GM19239 (cell line): ENCODE measurements at regions not wholly inside any gene's neighbourhood (a gene's known extent, or its start where the extent isn't known, plus 50 kb on each side); places are given as distances from the start of the nearest gene placed in this dataset.
A peak's percentile ranks its signal among the peaks of the same experiment; 100 is the strongest.

ENCODE experiments used
- DNase-seq: peaks from one replicate; pipeline ENCODE4 v3.0.0; 2011; ENCODE audit warnings: low spot score; ENCODE audit not compliant: insufficient read length
- FAIRE-seq: peaks from 2 replicates; lab custom pipeline; 2011; peaks lifted over from hg19 to GRCh38; lab: Jason Lieb, UNC

DNA sequence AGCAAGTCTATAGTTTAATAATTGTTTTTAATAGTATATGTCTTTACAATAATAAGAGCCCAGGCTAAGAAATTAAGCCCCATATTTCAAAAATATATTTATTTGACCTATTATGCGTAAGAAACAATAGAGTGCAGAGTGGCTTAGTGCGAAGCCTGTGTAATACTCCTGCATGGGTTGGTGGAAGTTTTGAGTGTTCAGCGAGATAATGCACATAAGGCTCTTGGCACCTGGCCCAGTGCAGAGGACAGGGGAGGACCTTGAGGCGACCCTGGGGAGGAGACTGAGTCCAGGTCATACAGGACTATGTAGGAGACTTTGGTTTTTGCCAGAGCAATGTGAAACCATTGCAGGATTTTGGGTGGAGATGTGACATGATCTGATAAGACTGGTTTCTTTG is 132.4 kb upstream of the ST6GAL2 start:
- FAIRE-seq: no peak
- no peak for DNase-seq

DNA sequence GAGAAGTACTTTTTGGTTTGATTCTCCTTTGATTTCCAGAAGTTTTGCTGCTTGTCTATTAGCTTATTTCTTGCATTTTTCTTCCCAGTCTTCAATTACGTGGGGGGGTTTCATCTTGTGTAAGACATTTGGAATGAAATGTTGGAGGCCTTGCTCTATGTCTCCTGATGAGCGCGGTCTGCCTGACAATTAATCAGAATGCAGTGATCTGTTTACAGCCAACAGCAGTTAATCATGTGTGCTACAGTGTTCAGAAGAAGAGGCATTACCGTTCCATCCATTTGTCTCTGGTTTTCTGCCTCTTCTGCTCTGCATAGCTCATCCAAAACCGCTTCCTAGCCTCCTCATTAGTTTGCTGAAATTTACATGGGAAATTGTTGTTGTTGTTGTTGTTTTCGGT is 134.4 kb upstream of the ST6GAL2 start:
- no peak for DNase-seq
- FAIRE-seq: no peak

DNA sequence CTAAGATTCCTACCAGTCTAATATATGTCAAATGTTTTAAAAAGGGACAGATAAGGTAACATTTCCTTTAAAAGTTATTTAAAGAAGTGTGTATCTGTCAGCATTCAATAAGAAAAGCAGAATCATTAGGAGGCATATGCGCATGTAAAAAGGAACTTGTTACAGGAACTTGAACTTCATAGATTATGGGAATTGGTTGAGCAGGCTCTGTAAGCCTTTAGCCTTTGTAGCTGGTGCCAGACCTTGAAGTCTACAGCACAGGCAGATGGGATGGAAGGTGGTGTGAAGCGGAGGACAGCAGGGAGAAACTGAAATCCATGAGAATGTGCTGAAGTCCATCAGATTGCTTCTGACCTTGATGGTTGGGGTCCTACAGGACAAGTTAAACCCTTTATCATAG is 138.3 kb upstream of the ST6GAL2 start:
- DNase-seq: no peak
- FAIRE-seq: no peak

DNA sequence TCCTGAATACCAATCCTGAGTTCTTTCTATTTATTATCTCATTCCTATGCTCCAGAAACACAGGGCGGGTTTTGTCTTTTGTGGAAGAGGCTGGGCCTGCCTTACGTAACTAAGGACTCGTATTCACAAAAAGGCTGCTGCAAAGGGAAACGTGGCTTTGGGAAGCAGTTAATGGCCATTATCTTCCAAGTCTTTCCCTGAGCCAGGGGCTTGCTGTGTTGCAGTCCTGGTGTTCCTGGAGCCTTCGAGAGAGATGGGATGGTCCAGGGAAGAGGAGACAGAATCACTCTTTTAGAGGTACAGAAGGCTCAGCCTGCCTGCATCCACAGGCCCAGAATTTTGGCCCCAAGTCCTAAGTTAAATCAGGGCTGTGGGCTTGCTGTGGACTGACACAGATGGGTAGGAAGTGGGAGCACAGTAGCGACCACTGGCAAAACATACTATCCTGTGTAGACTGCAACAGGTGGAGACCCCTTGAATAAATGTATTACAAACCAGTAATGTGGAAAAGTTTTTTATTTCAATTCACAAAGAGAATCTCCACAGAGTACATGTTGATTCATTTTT is 139.4 kb upstream of the ST6GAL2 start:
- DNase-seq: no peak
- no peak for FAIRE-seq

DNA sequence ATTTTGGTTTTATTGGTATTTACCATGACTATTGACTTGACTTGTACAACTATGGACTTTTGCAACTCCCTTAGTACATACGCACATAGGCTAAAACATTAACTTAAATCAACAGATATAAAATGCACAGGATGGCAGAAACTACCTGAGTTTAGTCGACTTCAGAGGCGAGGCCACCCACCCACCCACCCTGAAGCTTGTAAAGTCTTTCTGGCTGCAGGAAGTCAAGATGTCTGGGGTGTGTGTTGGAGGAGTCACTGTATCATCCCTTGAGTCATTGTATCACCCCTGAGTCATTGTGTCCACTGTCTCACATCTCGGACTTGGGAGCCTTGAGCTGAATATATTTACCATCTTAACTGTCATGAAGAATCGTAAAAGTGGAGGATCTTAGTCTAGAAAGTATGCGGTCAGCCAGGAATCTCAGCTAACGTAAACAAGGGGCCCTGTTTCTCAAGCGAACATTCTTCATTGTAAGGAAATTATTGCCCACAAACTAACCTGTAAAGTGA is 140.0 kb upstream of the ST6GAL2 start:
- FAIRE-seq: no peak
- no peak for DNase-seq

DNA sequence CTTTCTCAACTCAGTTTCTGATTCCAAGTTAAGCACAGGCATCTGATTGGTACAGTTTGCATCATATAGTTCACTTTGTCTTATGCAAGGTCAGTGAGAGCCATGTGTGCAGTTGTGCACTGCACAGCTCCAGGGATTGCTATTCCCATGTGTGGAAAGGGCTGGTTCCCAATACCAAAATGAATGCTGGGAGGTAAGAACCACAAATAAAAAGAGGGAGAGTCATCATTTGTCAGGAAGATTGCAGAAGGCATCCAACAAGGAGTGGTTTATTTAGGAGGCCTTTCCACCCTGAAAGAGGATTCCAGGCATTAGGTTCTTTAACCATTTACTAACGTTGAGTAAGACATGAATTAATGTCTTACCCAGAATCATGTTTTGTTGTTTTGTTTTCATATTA is 141.2 kb upstream of the ST6GAL2 start:
- DNase-seq: no peak
- no peak for FAIRE-seq

DNA sequence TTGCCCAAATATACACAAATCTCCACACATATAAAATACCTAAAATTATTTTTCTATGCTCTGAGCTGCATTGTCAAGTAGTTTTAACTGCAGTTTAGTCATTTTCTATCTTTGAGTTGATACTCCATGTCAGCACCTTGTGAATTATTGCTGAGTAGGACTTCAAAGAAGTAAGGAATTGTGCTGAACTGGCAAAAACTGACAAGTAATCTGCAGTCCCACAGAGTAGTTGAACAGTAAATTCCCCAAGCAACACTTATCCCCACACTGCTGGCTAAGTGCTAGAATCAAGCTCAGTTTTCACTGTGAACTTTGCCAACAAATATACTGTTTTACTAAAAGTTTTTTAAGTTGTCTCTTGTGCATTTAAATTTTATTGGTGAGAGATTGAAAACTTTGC is 141.8 kb upstream of the ST6GAL2 start:
- FAIRE-seq (no peak), DNase-seq (no peak)

DNA sequence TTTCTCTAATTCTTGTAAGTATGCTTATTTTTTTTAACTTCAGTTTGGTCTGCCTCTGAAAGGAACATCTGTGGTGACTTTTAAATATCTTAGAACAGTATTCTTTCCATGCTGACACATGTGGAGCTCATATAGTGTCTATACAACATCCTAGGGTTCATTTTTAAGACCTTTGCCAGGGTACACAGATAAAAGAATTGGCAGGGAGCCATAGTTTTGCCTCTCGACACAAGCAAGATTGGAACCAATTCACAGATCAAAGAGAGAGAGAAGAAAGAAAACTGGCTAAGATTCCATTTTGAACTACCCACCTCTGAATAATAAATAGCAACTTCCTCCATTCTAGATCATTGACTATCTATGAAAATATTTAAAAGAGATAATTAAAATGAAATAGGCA is 142.7 kb upstream of the ST6GAL2 start:
- FAIRE-seq: no peak
- no peak for DNase-seq

DNA sequence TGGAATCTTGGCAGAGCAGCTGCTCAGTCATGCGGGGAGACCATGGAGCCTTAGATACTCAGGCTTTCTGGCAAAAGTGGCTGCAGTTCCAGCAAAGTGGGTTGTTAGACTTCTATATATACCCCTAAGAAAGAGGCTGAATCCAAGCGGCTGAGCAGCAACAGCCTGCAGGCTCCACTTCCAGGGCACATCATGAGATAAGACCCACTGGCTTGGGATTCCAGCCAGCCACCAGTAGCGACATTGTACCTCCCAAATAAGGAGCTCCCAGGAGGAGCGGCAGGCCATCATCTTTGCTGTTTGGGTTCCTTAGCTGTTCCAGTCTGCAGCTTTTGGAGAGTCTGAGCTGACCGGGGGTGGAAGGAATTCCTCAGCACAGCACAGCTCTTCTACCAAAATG is 150.3 kb upstream of the ST6GAL2 start:
- DNase-seq (no peak), FAIRE-seq (no peak)

DNA sequence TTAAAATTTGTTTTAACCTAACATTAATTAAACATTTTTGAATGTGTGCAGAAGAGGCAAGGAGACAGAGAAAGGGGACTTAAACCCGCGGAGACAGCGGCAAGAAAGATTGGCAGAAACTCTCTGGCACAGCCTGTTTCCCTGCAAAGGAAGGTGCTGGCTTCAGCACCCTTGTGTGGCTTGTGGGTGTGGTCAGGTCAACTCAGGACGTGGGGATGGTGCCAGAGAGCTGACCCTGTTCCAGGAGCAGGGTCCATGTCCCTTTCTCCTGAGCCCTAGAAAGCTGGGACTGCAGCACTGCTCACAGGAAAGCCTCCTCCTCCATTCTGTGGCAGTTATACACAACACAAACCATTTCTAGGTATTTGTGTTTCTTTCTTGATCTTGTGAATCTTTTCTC is 176.2 kb upstream of the ST6GAL2 start:
- no peak for FAIRE-seq
- DNase-seq: no peak

DNA sequence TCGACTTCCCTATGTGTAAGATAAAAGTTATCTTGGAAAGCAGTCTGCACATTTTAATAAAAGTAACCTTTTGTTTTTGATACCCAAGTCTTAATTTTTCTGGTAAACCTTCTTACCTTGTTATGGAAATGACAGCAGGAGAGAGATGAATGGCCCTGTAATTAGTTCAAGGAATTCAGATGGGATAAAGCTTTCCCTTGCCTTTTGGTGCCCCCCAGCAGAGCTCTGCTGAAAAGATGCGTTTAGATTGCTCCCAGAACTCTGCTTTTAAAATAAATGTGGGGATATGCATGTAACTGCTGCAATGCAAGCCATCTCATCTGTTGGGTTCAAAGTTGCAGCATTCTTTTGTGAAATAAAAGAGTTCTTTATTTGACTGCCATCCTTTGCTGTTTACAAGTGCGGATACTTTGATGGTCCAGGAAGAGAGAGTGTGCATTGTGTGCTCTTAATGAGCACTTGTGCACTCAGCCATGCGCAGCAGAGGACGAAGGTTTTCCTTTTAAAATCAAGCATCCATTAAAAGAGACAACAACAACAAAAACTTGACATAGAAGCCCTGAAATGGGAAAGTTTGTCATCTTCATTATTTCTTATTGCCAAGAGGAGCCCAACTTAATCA is 176.7 kb upstream of the ST6GAL2 start:
- FAIRE-seq (no peak), DNase-seq (no peak)

DNA sequence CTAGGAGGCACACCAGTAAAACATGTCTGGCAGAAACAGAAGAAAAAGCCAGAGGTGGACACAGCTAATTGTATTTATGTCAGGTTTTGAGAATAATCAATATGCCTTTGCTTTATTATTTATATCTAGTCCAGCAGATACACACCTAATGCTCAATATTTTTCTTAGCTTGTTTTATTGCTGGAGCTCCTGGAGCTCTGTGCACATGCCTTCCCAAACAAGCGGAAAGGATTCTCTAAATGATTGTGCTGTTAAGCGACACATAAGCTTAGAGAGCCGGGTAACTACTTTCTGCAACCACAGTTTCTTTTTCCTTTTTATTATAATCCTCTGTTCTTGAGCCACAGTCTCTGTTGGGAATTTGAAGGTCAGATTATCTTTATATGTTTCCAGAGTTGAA is 177.3 kb upstream of the ST6GAL2 start:
- FAIRE-seq (no peak), DNase-seq (no peak)

DNA sequence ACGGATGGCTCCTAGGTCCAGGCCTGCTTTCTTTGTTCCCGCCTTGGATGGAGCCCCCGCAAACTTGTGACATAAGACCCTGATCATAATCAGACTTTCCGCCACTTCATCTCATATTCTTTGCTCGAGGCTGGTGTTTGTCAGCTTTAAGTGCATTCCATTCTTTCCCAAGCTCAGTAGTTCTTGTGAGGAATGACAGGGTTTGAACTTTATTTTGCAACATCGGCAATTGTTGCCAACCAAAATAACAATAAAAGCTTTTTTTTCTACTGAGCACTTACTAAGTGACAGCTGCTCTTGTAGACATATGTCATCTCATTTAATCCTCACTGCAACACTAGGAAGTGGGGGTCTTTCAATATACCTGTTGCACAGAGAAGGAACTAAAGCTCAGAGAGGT is 178.8 kb upstream of the ST6GAL2 start:
- no peak for DNase-seq

DNA sequence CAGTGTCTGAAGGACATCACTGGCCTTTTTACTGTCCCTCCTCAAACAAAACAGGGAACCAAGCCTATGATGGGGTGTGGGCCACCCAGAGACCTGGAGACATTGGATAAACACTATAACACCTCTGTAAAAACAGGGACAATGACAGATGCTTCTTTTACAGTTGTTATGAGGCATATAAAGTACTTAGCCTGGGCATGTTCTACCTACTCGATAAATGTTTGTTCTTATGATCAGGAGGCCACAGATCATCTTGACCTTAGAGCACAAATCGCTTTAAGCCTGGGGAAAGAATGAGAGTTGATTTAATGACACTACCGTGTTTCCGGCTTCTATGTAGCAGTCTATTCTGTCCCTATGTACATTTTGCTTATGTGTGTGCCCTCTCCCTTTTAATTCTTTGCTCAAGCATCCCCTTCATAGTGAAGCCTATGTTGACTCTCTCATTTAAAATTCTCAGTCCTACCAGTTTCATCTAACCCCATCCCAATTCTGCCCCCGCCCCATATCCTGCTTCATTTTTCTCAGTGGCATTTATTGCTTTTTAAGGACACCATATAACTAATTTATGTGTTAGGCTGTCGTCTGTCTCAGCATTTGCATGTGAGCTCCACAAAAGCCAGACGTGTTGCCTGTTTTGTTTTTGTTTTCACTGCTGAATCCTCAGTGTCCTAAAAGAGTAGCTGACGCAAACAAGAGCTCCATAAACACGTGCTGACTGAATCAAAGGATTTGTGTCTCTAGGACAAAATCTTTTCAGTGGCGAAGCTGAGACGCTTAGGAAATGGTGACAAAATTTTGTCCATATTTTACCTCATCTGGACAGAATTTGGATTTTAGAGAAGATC is 182.3 kb upstream of the ST6GAL2 start:
- FAIRE-seq (no peak), DNase-seq (no peak)

More for the DNA sequence above, 178.8 kb upstream of the ST6GAL2 start:
- FAIRE-seq: no peak

DNA sequence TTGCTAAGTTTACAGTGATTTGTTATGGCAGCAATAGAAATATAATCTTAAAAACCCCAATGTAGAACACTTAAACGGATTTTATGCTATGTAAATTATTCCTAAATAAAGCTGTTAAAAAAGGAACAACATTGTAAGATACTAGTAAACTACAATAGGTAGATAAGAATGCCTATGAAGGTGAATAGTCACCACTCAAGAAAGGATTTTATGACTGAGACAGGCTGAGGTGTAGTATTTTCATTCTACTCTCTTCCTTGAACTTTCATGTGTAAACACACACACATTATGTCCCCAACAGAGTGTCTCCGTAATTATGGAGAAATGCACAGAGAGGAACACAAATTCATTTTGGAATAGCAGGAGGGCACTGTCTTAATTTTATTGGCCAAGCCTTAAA is 183.9 kb upstream of the ST6GAL2 start:
- no peak for DNase-seq
- no peak for FAIRE-seq

DNA sequence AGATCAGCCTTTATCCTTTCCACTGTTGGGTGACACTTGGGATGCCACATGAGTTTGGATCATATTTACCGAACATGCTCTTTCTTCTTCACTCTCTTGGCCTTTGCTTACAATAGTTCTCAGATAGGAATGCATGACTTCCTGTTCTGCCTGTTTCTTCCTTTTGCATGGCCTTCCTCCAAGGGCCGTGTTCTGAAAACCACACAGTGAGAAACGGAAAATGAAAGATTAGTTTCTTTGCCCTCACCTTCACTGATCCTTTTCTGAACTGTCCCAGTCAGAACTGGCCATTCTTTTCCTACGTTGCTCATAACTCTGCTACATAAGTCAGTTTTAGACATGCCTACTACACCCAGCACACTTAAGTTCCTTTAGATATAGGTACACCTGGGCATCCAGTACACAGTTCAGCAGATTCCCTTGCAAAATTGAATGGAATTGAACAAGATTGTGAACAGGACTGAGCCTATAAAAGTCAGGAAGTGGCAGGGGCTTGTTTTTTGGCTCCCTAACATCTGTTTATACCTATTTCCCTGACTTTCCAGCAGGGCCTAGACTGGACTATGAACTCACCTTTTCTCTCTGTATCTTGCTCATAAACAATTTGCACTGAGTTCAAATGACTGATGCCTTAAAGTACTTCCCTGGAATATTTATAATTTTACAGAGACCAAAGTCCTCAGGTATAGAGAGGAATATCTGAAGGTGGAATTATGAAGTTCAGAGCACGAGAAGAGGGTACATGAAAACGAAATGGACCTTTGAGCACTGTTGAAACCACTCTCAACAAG is 186.4 kb upstream of the ST6GAL2 start:
- FAIRE-seq (peak; percentile 49), DNase-seq (no peak)

DNA sequence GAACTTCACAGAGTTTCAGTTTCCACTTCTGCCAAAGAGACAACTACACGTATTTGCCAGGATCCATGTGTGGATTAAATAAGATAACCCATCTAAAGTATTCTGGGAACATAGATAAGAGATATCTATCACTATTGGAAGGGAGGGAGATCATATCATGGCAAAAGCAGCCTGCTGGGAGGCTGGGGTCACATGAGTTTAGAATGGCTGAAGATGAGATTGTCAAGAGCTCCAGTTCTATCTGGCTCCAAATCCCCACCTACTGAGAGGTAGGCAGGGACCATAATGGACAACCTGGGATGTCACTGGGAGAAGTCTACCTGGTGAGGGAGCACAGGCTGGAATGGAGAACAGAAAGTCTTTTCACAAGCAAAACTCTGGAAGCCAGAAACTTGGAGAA is 192.6 kb upstream of the ST6GAL2 start:
- no peak for DNase-seq
- FAIRE-seq: no peak

DNA sequence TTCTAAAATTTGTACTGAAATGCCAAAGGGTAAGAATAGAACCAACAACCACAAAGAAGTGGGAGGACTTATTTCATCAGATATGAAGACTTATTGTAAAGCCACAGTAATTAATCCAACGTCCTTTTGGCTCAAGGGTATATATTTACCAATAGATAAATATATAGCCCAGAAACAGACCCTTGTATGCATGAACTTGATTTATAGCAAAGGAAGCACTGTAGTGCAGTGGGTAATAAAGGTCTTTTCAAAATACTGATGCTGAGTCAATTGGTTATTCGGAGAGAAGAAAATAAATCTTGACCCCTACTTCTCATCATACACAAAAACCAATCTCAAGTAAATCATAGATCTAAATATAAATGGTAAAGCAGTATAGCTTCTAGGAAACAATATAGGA is 200.5 kb upstream of the ST6GAL2 start:
- DNase-seq (no peak), FAIRE-seq (no peak)

DNA sequence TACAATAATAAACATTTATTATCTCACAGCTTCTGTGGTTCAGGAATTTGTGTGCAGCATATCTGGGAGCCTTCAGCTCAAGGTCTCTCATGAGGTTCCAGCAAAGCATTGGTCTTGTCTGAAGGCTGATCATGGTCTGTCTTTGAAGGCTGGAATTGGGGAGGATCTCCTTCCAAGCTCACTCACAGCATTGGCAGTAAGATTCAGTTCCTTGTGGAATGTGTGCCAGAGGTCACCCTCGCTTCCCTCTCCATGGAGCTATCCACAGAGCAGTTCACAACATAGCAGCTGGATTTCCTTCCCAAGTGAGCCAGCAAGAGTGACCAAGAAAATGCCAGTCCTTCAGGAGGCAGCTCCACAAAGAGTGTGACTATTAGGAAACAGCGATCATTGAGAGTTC is 202.2 kb upstream of the ST6GAL2 start:
- no peak for FAIRE-seq
- no peak for DNase-seq

DNA sequence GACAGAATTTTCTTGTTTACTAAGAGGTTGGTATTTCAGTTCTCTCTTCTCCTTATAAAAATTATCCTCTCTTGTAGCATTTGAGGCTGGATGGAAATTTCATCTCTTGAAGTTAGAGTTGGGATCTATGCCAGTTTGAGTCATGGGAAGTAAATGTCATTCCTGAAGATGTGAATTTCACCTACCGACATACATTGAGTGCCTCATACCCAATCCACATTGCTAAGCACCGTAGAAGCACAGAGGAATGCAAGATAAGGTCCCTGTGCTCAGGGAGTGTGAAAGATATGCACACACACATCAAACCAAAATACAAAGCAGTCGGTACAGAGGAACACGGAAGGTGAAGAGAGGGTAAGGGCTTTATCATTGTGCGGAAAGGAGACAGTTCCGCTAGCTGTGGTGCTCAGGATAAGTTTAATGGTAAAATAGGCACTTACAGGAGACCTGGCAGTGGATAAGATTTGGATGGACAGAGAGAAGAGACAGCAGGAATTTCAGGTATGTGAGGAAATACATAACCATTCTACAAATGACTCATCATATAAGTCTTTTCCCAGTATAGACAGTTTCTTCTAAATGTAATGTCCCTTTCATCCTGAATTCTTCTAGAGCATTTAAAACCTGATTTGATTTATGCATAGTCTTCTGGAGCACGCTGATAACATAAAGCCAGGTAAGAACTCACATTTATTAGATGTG is 205.3 kb upstream of the ST6GAL2 start:
- DNase-seq (no peak), FAIRE-seq (no peak)
